OCI-LY1 (cell line): ENCODE measurements at regions not wholly inside any gene's neighbourhood (a gene's known extent, or its start where the extent isn't known, plus 50 kb on each side); places are given as distances from the start of the nearest gene placed in this dataset.

Source experiments
- EZH2 ChIP-seq: fragments of 200-600 bp; sonication (generic), shearing (Covaris generic); IDR thresholded peaks from 2 replicates; pipeline ENCODE4 v1.8.0; 2017; ENCODE audit warnings: borderline replicate concordance, mixed run types, mild to moderate bottlenecking, antibody characterized with exemption, low read length, moderate library complexity, mixed read lengths
- TF ChIP-seq, protein P1 (sequence below): fragments of 200-600 bp; sonication (generic), shearing (Covaris generic); IDR thresholded peaks from 2 replicates; pipeline ENCODE4 v1.5.1; 2017; ENCODE audit warnings: mild to moderate bottlenecking, antibody characterized with exemption, low read length, moderate library complexity, mixed read lengths

DNA sequence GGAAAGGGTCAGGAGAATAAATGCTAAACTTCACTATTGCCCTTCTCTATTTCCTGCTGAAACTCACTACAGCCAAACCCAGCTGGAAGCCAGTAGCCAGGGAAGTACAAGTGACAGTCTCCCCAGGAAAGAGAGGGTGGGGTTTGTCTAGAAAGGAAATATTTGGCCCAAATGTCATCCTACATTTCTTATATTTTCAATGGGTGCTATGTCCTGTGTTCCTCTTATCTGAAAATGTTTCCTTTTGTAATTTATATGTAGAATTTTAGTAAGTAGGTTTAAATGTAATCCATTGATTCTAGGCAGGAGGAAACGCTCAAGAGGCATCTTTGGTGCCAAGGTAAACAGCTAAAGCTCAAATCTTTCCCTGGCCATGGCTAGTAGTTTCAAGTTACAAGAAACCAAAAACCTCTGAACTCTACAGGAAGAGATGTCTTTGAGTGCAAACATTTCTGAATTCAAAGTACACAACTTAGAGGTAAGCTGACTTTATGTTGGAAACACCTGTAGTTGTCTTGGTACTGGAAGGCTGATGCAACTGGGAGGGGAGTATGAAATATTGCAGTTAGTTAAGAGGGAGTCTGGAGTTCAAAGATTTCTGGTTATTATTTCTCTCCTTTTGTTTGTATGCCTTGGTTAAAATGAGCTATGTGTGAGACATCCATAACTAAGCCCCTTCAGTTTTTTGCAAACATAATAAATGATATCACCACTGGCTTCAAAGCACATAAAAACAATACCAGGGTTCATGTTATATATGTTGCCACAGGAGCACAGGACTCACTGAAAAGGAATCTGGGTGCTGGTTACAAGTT, 356.1 kb upstream of the ZC3H15 start:
- TF ChIP-seq, protein P1, sequence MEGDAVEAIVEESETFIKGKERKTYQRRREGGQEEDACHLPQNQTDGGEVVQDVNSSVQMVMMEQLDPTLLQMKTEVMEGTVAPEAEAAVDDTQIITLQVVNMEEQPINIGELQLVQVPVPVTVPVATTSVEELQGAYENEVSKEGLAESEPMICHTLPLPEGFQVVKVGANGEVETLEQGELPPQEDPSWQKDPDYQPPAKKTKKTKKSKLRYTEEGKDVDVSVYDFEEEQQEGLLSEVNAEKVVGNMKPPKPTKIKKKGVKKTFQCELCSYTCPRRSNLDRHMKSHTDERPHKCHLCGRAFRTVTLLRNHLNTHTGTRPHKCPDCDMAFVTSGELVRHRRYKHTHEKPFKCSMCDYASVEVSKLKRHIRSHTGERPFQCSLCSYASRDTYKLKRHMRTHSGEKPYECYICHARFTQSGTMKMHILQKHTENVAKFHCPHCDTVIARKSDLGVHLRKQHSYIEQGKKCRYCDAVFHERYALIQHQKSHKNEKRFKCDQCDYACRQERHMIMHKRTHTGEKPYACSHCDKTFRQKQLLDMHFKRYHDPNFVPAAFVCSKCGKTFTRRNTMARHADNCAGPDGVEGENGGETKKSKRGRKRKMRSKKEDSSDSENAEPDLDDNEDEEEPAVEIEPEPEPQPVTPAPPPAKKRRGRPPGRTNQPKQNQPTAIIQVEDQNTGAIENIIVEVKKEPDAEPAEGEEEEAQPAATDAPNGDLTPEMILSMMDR, result no peak
- no peak for TF ChIP-seq EZH2
